Stimulated activated memory B cell treated with anti-CD40 and anti-IgM and Interleukin-4, amounts not matched to agents 10 μg/mL and 1 μg/mL and 100 μg/mL, for 72 hours (primary cell): ENCODE measurements at regions not wholly inside any gene's neighbourhood (a gene's known extent, or its start where the extent isn't known, plus 50 kb on each side); places are given as distances from the start of the nearest gene placed in this dataset.
"Not testable (repeated sequence)": the region's sequence is repeated elsewhere in the genome, so short reads cannot be mapped to it uniquely, and the experiment has no call there.

Experiments
- ATAC-seq: fragments of 150-1000 bp; cut with Tn5 transposase; 2 replicates; pipeline ENCODE4 v1.10.0; 2021
- H3K27ac Mint-ChIP-seq: one replicate; pipeline ENCODE4 v1.8.0; 2022; ENCODE audit warnings: mild to moderate bottlenecking, mixed read lengths
- H3K27me3 Mint-ChIP-seq: one replicate; pipeline ENCODE4 v1.8.0; 2022; ENCODE audit warnings: mixed read lengths
- H3K36me3 Mint-ChIP-seq: one replicate; pipeline ENCODE4 v1.8.0; 2022; ENCODE audit warnings: mixed read lengths
- H3K4me1 Mint-ChIP-seq: one replicate; pipeline ENCODE4 v1.8.0; 2022; ENCODE audit warnings: mixed read lengths
- H3K4me3 Mint-ChIP-seq: one replicate; pipeline ENCODE4 v1.8.0; 2022; ENCODE audit warnings: mild to moderate bottlenecking, moderate library complexity, mixed read lengths
- H3K9me3 Mint-ChIP-seq: one replicate; pipeline ENCODE4 v1.8.0; 2022; ENCODE audit warnings: mixed read lengths

GRCh38 chr2:87555082-87555481 is 192.8 kb upstream of the PLGLB2 start:
- H3K4me3 Mint-ChIP-seq, H3K27me3 Mint-ChIP-seq, H3K9me3 Mint-ChIP-seq, H3K36me3 Mint-ChIP-seq, H3K27ac Mint-ChIP-seq, H3K4me1 Mint-ChIP-seq: not testable (repeated sequence)
- ATAC-seq = peak; percentile 27

GRCh38 chr2:87559001-87559400 is 188.9 kb upstream of the PLGLB2 start:
- not testable (repeated sequence) for H3K4me3 Mint-ChIP-seq, H3K9me3 Mint-ChIP-seq, H3K27me3 Mint-ChIP-seq, H3K4me1 Mint-ChIP-seq, H3K36me3 Mint-ChIP-seq, H3K27ac Mint-ChIP-seq, ATAC-seq

- H3K36me3 Mint-ChIP-seq, ATAC-seq, H3K4me1 Mint-ChIP-seq, H3K27me3 Mint-ChIP-seq, H3K27ac Mint-ChIP-seq, H3K4me3 Mint-ChIP-seq, H3K9me3 Mint-ChIP-seq: not testable (repeated sequence)
Measured at GRCh38 chr2:87559735-87560134, 188.2 kb upstream of the PLGLB2 start.

GRCh38 chr2:87565116-87565515 is 182.8 kb upstream of the PLGLB2 start:
- not testable (repeated sequence) for H3K27me3 Mint-ChIP-seq, H3K4me3 Mint-ChIP-seq, H3K9me3 Mint-ChIP-seq, H3K36me3 Mint-ChIP-seq, H3K4me1 Mint-ChIP-seq, ATAC-seq
- peak overlapping the region; percentile 53 for H3K27ac Mint-ChIP-seq

GRCh38 chr2:87566531-87566930 is 181.4 kb upstream of the PLGLB2 start:
- H3K9me3 Mint-ChIP-seq, H3K36me3 Mint-ChIP-seq, ATAC-seq, H3K4me3 Mint-ChIP-seq, H3K27me3 Mint-ChIP-seq, H3K4me1 Mint-ChIP-seq, H3K27ac Mint-ChIP-seq: not testable (repeated sequence)

GRCh38 chr2:87567093-87567492 is 180.8 kb upstream of the PLGLB2 start:
- H3K4me1 Mint-ChIP-seq, H3K36me3 Mint-ChIP-seq, H3K27ac Mint-ChIP-seq, H3K4me3 Mint-ChIP-seq, H3K9me3 Mint-ChIP-seq, ATAC-seq, H3K27me3 Mint-ChIP-seq: not testable (repeated sequence)

- not testable (repeated sequence) for H3K4me3 Mint-ChIP-seq, ATAC-seq, H3K4me1 Mint-ChIP-seq, H3K9me3 Mint-ChIP-seq, H3K36me3 Mint-ChIP-seq, H3K27me3 Mint-ChIP-seq
- peak overlapping the region; percentile 53 for H3K27ac Mint-ChIP-seq
Measured at GRCh38 chr2:87567912-87568311, 180.0 kb upstream of the PLGLB2 start.

GRCh38 chr2:87568554-87569278 is 179.2 kb upstream of the PLGLB2 start:
- H3K9me3 Mint-ChIP-seq, H3K36me3 Mint-ChIP-seq, H3K4me3 Mint-ChIP-seq, ATAC-seq, H3K27me3 Mint-ChIP-seq, H3K4me1 Mint-ChIP-seq: not testable (repeated sequence)
- H3K27ac Mint-ChIP-seq = peak overlapping the region; percentile 53

GRCh38 chr2:87569689-87570397 is 178.0 kb upstream of the PLGLB2 start:
- H3K36me3 Mint-ChIP-seq, H3K4me3 Mint-ChIP-seq, H3K27me3 Mint-ChIP-seq, H3K4me1 Mint-ChIP-seq, ATAC-seq, H3K9me3 Mint-ChIP-seq, H3K27ac Mint-ChIP-seq: not testable (repeated sequence)

GRCh38 chr2:87571889-87572465 is 175.9 kb upstream of the PLGLB2 start:
- not testable (repeated sequence) for H3K36me3 Mint-ChIP-seq, ATAC-seq

GRCh38 chr2:87572906-87573305 is 175.0 kb upstream of the PLGLB2 start:
- not testable (repeated sequence) for H3K36me3 Mint-ChIP-seq, H3K4me3 Mint-ChIP-seq, H3K9me3 Mint-ChIP-seq, H3K4me1 Mint-ChIP-seq, ATAC-seq, H3K27me3 Mint-ChIP-seq, H3K27ac Mint-ChIP-seq

More at GRCh38 chr2:87571889-87572465, 175.9 kb upstream of the PLGLB2 start:
- H3K4me1 Mint-ChIP-seq, H3K9me3 Mint-ChIP-seq, H3K27ac Mint-ChIP-seq, H3K27me3 Mint-ChIP-seq, H3K4me3 Mint-ChIP-seq: not testable (repeated sequence)

- not testable (repeated sequence) for H3K27ac Mint-ChIP-seq, H3K9me3 Mint-ChIP-seq, H3K4me1 Mint-ChIP-seq, H3K36me3 Mint-ChIP-seq, H3K4me3 Mint-ChIP-seq, H3K27me3 Mint-ChIP-seq, ATAC-seq
Measured at GRCh38 chr2:87573386-87574192, 174.3 kb upstream of the PLGLB2 start.

- not testable (repeated sequence) for H3K27ac Mint-ChIP-seq, H3K9me3 Mint-ChIP-seq, H3K36me3 Mint-ChIP-seq, H3K27me3 Mint-ChIP-seq, ATAC-seq, H3K4me3 Mint-ChIP-seq, H3K4me1 Mint-ChIP-seq
Measured at GRCh38 chr2:87574193-87575119, 173.4 kb upstream of the PLGLB2 start.

GRCh38 chr2:87575138-87575537 is 172.7 kb upstream of the PLGLB2 start:
- not testable (repeated sequence) for ATAC-seq, H3K27ac Mint-ChIP-seq, H3K27me3 Mint-ChIP-seq

GRCh38 chr2:87577358-87577757 is 170.5 kb upstream of the PLGLB2 start:
- ATAC-seq, H3K36me3 Mint-ChIP-seq, H3K4me3 Mint-ChIP-seq, H3K27ac Mint-ChIP-seq, H3K4me1 Mint-ChIP-seq, H3K9me3 Mint-ChIP-seq, H3K27me3 Mint-ChIP-seq: not testable (repeated sequence)

More at GRCh38 chr2:87575138-87575537, 172.7 kb upstream of the PLGLB2 start:
- not testable (repeated sequence) for H3K9me3 Mint-ChIP-seq, H3K36me3 Mint-ChIP-seq, H3K4me1 Mint-ChIP-seq, H3K4me3 Mint-ChIP-seq
